ENCODE measurements at regions not wholly inside any gene's neighbourhood (a gene's known extent, or its start where the extent isn't known, plus 50 kb on each side); places are given as distances from the start of the nearest gene placed in this dataset.
A peak's percentile ranks its signal among the peaks of the same experiment; 100 is the strongest.

- TF ChIP-seq, protein P1, sequence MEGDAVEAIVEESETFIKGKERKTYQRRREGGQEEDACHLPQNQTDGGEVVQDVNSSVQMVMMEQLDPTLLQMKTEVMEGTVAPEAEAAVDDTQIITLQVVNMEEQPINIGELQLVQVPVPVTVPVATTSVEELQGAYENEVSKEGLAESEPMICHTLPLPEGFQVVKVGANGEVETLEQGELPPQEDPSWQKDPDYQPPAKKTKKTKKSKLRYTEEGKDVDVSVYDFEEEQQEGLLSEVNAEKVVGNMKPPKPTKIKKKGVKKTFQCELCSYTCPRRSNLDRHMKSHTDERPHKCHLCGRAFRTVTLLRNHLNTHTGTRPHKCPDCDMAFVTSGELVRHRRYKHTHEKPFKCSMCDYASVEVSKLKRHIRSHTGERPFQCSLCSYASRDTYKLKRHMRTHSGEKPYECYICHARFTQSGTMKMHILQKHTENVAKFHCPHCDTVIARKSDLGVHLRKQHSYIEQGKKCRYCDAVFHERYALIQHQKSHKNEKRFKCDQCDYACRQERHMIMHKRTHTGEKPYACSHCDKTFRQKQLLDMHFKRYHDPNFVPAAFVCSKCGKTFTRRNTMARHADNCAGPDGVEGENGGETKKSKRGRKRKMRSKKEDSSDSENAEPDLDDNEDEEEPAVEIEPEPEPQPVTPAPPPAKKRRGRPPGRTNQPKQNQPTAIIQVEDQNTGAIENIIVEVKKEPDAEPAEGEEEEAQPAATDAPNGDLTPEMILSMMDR (IDR thresholded peaks at IDR 0.05) = peak; percentile 31; the same call in 1 of the 2 replicates
- TF ChIP-seq POLR2AphosphoS5 (IDR thresholded peaks at IDR 0.05; ENCODE audit: low read depth, low read length) = no peak
- TF ChIP-seq REST (IDR thresholded peaks at IDR 0.05; ENCODE audit: insufficient read depth in 1 of 2, low read depth in 2 of 2, low read length in 1 of 2) = no peak
These were observed 55.9 kb upstream of the PLCL2 start for GRCh38 chr3:16828815-16829214.

Measured in Panc1 (cell line).